Right lobe of liver (tissue), 4 donors: ENCODE measurements at regions not wholly inside any gene's neighbourhood (a gene's known extent, or its start where the extent isn't known, plus 50 kb on each side); places are given as distances from the start of the nearest gene placed in this dataset.

Experiments used
- CTCF ChIP-seq, 4 donors: fragments of 200-600 bp in 3 of 4; fragments of 450-650 bp in 1 of 4; IDR thresholded peaks; one replicate each; pipeline versions ENCODE4 v1.5.1 to v1.8.0; 2016 to 2022; ENCODE audit warnings: antibody characterized with exemption in 4 of 4, mild to moderate bottlenecking in 2 of 4
- POLR2A ChIP-seq: fragments of 450-650 bp; IDR thresholded peaks from one replicate; pipeline ENCODE4 v1.6.1; 2017; ENCODE audit warnings: antibody characterized with exemption, mild to moderate bottlenecking
- donor health status: DM: no; HTN: no; CAD: no.
- donor health status: DM: no; HTN: no; CAD: no.
- donor health status: DM: no; HTN: yes; CAD: no.

- no peak for TF ChIP-seq CTCF (IDR thresholded peaks at IDR 0.05)
- TF ChIP-seq POLR2A, result no peak
Observed at GRCh38 chr3:35079403-35079802, 559.9 kb upstream of the ARPP21 start.
